HG03378 (cell line): ENCODE measurements at regions not wholly inside any gene's neighbourhood (a gene's known extent, or its start where the extent isn't known, plus 50 kb on each side); places are given as distances from the start of the nearest gene placed in this dataset.

ENCODE experiments used
- ATAC-seq: cut with Tn5 transposase; IDR thresholded peaks from one replicate; pipeline ENCODE4 v1.9.1; 2021; ENCODE audit warnings: mild to moderate bottlenecking, moderate library complexity; ENCODE audit not compliant: unreplicated experiment

- ATAC-seq = no peak
These were observed 203.7 kb upstream of the ZFHX3 start for GRCh38 chr16:73251608-73252007.

- no peak for ATAC-seq
These were observed 200.4 kb upstream of the ZFHX3 start for GRCh38 chr16:73248316-73248715.

GRCh38 chr16:73240920-73241319, 193.0 kb upstream of the ZFHX3 start:
- no peak for ATAC-seq

GRCh38 chr16:73237601-73238000, 189.7 kb upstream of the ZFHX3 start:
- no peak for ATAC-seq

GRCh38 chr16:73234496-73234895, 186.6 kb upstream of the ZFHX3 start:
- no peak for ATAC-seq

- no peak for ATAC-seq
These were observed 186.0 kb upstream of the ZFHX3 start for GRCh38 chr16:73233846-73234424.

- ATAC-seq = no peak
These were observed 185.4 kb upstream of the ZFHX3 start for GRCh38 chr16:73233329-73233765.

- ATAC-seq = no peak
These were observed 184.8 kb upstream of the ZFHX3 start for GRCh38 chr16:73232555-73233328.

- ATAC-seq = no peak
These were observed 184.1 kb upstream of the ZFHX3 start for GRCh38 chr16:73231944-73232554.

- ATAC-seq = no peak
These were observed 183.5 kb upstream of the ZFHX3 start for GRCh38 chr16:73231379-73231778.

GRCh38 chr16:73230651-73231050, 182.7 kb upstream of the ZFHX3 start:
- ATAC-seq = no peak

- ATAC-seq = no peak
These were observed 180.7 kb upstream of the ZFHX3 start for GRCh38 chr16:73228649-73229048.

- ATAC-seq = no peak
These were observed 178.7 kb upstream of the ZFHX3 start for GRCh38 chr16:73226675-73227074.

GRCh38 chr16:73225983-73226382, 178.1 kb upstream of the ZFHX3 start:
- no peak for ATAC-seq

- no peak for ATAC-seq
These were observed 172.9 kb upstream of the ZFHX3 start for GRCh38 chr16:73220836-73221235.

- no peak for ATAC-seq
These were observed 171.2 kb upstream of the ZFHX3 start for GRCh38 chr16:73219176-73219575.

GRCh38 chr16:73217654-73218053, 169.7 kb upstream of the ZFHX3 start:
- ATAC-seq = no peak

GRCh38 chr16:73216932-73217331, 169.0 kb upstream of the ZFHX3 start:
- no peak for ATAC-seq

GRCh38 chr16:73215678-73216377, 167.9 kb upstream of the ZFHX3 start:
- ATAC-seq = no peak

GRCh38 chr16:73214825-73215677, 167.1 kb upstream of the ZFHX3 start:
- no peak for ATAC-seq
